Common myeloid progenitor, CD34-positive (primary cell): ENCODE measurements at regions not wholly inside any gene's neighbourhood (a gene's known extent, or its start where the extent isn't known, plus 50 kb on each side); places are given as distances from the start of the nearest gene placed in this dataset.
A peak's percentile ranks its signal among the peaks of the same experiment; 100 is the strongest.

Source experiments
- CTCF ChIA-PET: fragments of 350-600 bp; sonication (Branson Sonifier 250); formaldehyde crosslinking; loops from one replicate; lab custom pipeline; 2021; ENCODE audit warnings: antibody characterized with exemption; lab: Charles Lee
- POLR2A ChIA-PET: fragments of 350-600 bp; sonication (Branson Sonifier 250); formaldehyde crosslinking; loops from one replicate; lab custom pipeline; 2021; ENCODE audit warnings: antibody characterized with exemption; lab: Charles Lee
- DNase-seq, 3 donors: peaks; one replicate each; pipeline versions ENCODE4 v3.0.0 to v3.0.0-alpha.2; 2013
- H3K27ac ChIP-seq, 2 experiments: 1 replicate in 1 of 2; 2 replicates in 1 of 2; pipeline ENCODE4 v1.7.0; 2013; ENCODE audit warnings: inconsistent platforms in 2 of 2, low read length in 2 of 2, mild to moderate bottlenecking in 2 of 2, low read depth in 1 of 2, moderate library complexity in 1 of 2; ENCODE audit not compliant: severe bottlenecking in 2 of 2, insufficient read depth in 1 of 2, poor library complexity in 1 of 2
- H3K27me3 ChIP-seq, 5 experiments: replicated peaks in 2 of 5; 1 replicate in 3 of 5; 2 replicates in 2 of 5; pipeline versions ENCODE4 v1.6.1 to v1.7.0; 2013; ENCODE audit warnings: low read length in 4 of 5, mild to moderate bottlenecking in 2 of 5, moderate library complexity in 2 of 5, inconsistent platforms in 1 of 5; ENCODE audit not compliant: insufficient read depth in 5 of 5, control insufficient read depth in 4 of 5
- H3K36me3 ChIP-seq, 4 experiments: 1 replicate in 2 of 4; 2 replicates in 2 of 4; pipeline versions ENCODE4 v1.6.1 to v1.7.0; 2013; ENCODE audit warnings: low read length in 3 of 4, control low read depth in 1 of 4, mild to moderate bottlenecking in 1 of 4; ENCODE audit not compliant: control insufficient read depth in 4 of 4, insufficient read depth in 4 of 4
- H3K4me1 ChIP-seq, 4 experiments: 1 replicate in 3 of 4; 2 replicates in 1 of 4; pipeline versions ENCODE4 v1.6.1 to v1.7.1; 2013; ENCODE audit warnings: low read length in 3 of 4, mild to moderate bottlenecking in 3 of 4, control low read depth in 1 of 4, inconsistent platforms in 1 of 4, moderate library complexity in 1 of 4; ENCODE audit not compliant: control insufficient read depth in 4 of 4, insufficient read depth in 4 of 4; ENCODE audit errors: control extremely low read depth in 1 of 4
- H3K4me3 ChIP-seq, 7 experiments: 1 replicate in 4 of 7; 2 replicates in 3 of 7; pipeline versions ENCODE4 v1.5.1 to v1.7.0; 2013; ENCODE audit warnings: mild to moderate bottlenecking in 7 of 7, low read length in 6 of 7, moderate library complexity in 6 of 7, inconsistent platforms in 2 of 7, low read depth in 2 of 7, control low read depth in 1 of 7; ENCODE audit not compliant: insufficient read depth in 4 of 7, control insufficient read depth in 1 of 7; ENCODE audit errors: extremely low read depth in 1 of 7
- H3K9me3 ChIP-seq, 5 experiments: 1 replicate in 4 of 5; 2 replicates in 1 of 5; pipeline versions ENCODE4 v1.6.1 to v1.7.1; 2013; ENCODE audit warnings: low read length in 4 of 5, mild to moderate bottlenecking in 2 of 5, inconsistent platforms in 1 of 5, low read depth in 1 of 5, moderate library complexity in 1 of 5; ENCODE audit not compliant: control insufficient read depth in 4 of 5, insufficient read depth in 2 of 5; ENCODE audit errors: control extremely low read depth in 1 of 5
- WGBS: methylation state at CpG from one replicate; pipeline ENCODE4 v1.1.5; 2013; ENCODE audit not compliant: insufficient coverage; 5-methylcytosine and 5-hydroxymethylcytosine counted together

DNA sequence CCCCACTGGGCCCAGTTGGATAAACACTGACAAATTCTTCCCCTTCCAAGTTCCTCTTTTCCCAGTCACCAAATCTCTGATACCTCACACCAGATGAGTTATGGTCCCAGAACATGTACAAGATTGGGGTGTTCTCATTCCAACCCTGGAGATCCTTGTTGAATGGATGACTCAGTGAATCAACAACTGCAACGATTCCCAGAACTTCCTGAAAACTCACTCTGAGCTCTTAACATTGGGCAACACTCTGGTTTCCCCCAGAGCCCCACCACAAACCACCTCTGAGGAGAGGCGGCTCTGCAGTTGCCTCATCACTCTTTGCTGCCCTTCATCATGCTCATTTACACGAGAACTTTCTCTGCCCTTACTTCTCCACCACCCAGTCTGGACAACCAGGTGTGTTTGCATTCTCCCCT is 115.2 kb downstream of the MRPL14 start:
- Histone ChIP-seq H3K36me3 (no peaks in the 10 kb centered on the region), H3K27me3 (peaks cover 0 to 4% (median 0%) of the 10 kb centered on the region in 5 experiments), H3K27ac (no peak overlapping the region), H3K9me3 (peaks cover 0 to 13% (median 9%) of the 10 kb centered on the region in 5 experiments), H3K4me1 (peaks cover 0 to 25% (median 0%) of the 10 kb centered on the region in 4 experiments), H3K4me3 (no peak overlapping the region)
- DNase-seq = peak; percentile 49 to 74 (median 71)
- ChIA-PET POLR2A (interaction anchor here (0.8 kb wide), 1 partner anchor 98 kb away, joined by 3 read pairs; no protein-coding TSS in a partner anchor), CTCF (no interaction called here)
- WGBS = 25% methylated on average over 3 of the region's 3 CpGs

- Histone ChIP-seq H3K9me3 (peaks cover 0 to 13% (median 9%) of the 10 kb centered on the region in 5 experiments), H3K36me3 (no peaks in the 10 kb centered on the region), H3K4me1 (peaks cover 0 to 25% (median 0%) of the 10 kb centered on the region in 4 experiments), H3K27me3 (peaks cover 0 to 4% (median 2%) of the 10 kb centered on the region in 5 experiments), H3K4me3 (no peak overlapping the region), H3K27ac (no peak overlapping the region)
- 100% methylated on average over 2 of the region's 2 CpGs for WGBS
- ChIA-PET POLR2A (interaction anchor here (0.8 kb wide), 1 partner anchor 97 kb away, joined by 3 read pairs; no protein-coding TSS in a partner anchor), CTCF (interaction anchor here (2.0 kb wide), 1 partner anchor 24 kb away, joined by 5 read pairs; no protein-coding TSS in a partner anchor)
- DNase-seq = no peak
Measured at GRCh38 chr6:44011350-44011920, 115.8 kb downstream of the MRPL14 start.

DNA sequence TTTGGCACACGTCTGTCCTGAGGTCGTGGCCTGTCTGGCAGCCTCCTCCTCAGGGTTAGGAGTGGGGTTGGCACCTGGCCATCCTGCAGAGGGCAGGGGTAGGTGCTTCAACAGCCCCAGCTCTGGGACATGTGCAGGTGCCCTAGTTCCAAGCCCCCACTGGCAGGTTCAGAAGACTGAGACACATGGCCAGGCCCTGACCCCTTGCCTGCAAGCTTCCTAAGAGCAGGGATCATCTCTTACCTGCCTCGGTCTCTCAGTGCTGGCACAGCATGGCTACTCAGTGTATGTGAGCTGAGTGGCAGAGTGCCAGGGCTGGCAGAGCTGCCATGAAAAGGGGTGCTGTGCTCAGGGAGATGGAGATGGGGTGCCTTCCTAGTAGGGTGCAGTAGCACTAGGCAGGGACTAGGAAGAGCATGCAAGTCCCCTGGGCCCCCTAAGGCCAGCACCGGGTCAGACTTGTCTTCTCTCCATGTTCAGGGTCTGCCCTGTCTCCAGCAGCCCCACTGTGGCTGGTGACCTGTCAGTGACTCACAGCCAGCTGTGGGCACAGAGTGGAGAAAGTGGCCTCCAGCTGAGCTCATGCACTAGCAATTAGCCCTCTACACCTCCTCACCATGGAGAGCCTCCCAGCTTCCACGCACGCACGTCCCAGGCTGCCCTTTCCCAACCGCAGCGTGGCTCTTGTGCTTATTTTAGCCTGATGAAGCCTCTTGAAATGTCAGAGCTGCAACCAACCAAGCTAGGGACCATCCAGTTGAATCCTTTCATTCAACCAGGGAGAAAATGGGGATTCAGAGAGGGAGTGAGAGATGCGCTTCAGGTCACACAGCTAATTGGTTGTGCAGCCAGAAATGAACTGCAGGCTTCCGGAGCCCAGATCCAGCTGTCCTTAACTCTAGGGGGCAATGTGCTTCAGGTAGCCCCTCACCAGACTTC is 116.6 kb downstream of the MRPL14 start:
- POLR2A ChIA-PET = interaction anchor here (0.6 kb wide), 2 partner anchors 33 to 136 kb away, joined by 3 read pairs; no protein-coding TSS in a partner anchor
- CTCF ChIA-PET = interaction anchor here (2.0 kb wide), 1 partner anchor 25 kb away, joined by 5 read pairs; no protein-coding TSS in a partner anchor
- H3K27ac ChIP-seq = no peak overlapping the region

GRCh38 chr6:44009425-44010321 is 117.6 kb downstream of the MRPL14 start:
- Histone ChIP-seq H3K4me1 (peaks cover 0 to 25% (median 0%) of the 10 kb centered on the region in 4 experiments), H3K4me3 (no peak overlapping the region), H3K27me3 (peaks cover 0 to 21% (median 7%) of the 10 kb centered on the region in 5 experiments), H3K27ac (no peak overlapping the region), H3K9me3 (peaks cover 0 to 13% (median 9%) of the 10 kb centered on the region in 5 experiments), H3K36me3 (no peaks in the 10 kb centered on the region)
- ChIA-PET CTCF (interaction anchor here (2.0 kb wide), 1 partner anchor 26 kb away, joined by 5 read pairs; no protein-coding TSS in a partner anchor), POLR2A (interaction anchor here (0.6 kb wide), 1 partner anchor 32 kb away, joined by 3 read pairs; no protein-coding TSS in a partner anchor)
- no peak for DNase-seq
- 90% methylated on average over 11 of the region's 11 CpGs for WGBS

More for the DNA sequence above, 116.6 kb downstream of the MRPL14 start:
- WGBS = 95% methylated on average over 8 of the region's 11 CpGs
- no peaks in the 10 kb centered on the region for H3K36me3 ChIP-seq
- H3K27me3 ChIP-seq = peaks cover 0 to 11% (median 4%) of the 10 kb centered on the region in 5 experiments
- peaks cover 0 to 13% (median 9%) of the 10 kb centered on the region in 5 experiments for H3K9me3 ChIP-seq
- DNase-seq = no peak
- no peak overlapping the region for H3K4me3 ChIP-seq
- H3K4me1 ChIP-seq = peaks cover 0 to 25% (median 0%) of the 10 kb centered on the region in 4 experiments

- POLR2A ChIA-PET = no interaction called here
- peaks cover 0 to 29% (median 14%) of the 10 kb centered on the region in 5 experiments for H3K27me3 ChIP-seq
- WGBS = 93% methylated on average over 8 of the region's 8 CpGs
- no peak for DNase-seq
- no peak overlapping the region for H3K27ac ChIP-seq
- CTCF ChIA-PET = interaction anchor here (0.6 to 1.0 kb wide), 2 partner anchors 38 to 244 kb away, joined by 3 read pairs; no protein-coding TSS in a partner anchor
- peaks cover 0 to 25% (median 0%) of the 10 kb centered on the region in 4 experiments for H3K4me1 ChIP-seq
- no peak overlapping the region for H3K4me3 ChIP-seq
- H3K36me3 ChIP-seq = no peaks in the 10 kb centered on the region
- peaks cover 0 to 13% (median 9%) of the 10 kb centered on the region in 5 experiments for H3K9me3 ChIP-seq
Measured at GRCh38 chr6:44008821-44009370, 118.4 kb downstream of the MRPL14 start.
